Adrenal gland (tissue), 5 donors: ENCODE measurements at regions not wholly inside any gene's neighbourhood (a gene's known extent, or its start where the extent isn't known, plus 50 kb on each side); places are given as distances from the start of the nearest gene placed in this dataset.

ENCODE experiments used
- POLR2A ChIP-seq, 2 donors: fragments of 450-650 bp; IDR thresholded peaks; one replicate each; pipeline ENCODE4 v1.6.1; 2017; ENCODE audit warnings: antibody characterized with exemption in 2 of 2, mild to moderate bottlenecking in 2 of 2, moderate library complexity in 1 of 2
- TF ChIP-seq, protein P1 (sequence below), 6 experiments: fragments of 450-650 bp in 4 of 6; fragments of 200-600 bp in 2 of 6; sonication (generic) in 1 of 6; IDR thresholded peaks; 1 replicate in 5 of 6; 2 replicates in 1 of 6; pipeline versions ENCODE4 v1.5.1 to v1.8.0; 2016 to 2021; ENCODE audit warnings: antibody characterized with exemption in 6 of 6, mild to moderate bottlenecking in 2 of 6, moderate library complexity in 1 of 6
- donor health status: DM: no; HTN: no; CAD: no.

DNA sequence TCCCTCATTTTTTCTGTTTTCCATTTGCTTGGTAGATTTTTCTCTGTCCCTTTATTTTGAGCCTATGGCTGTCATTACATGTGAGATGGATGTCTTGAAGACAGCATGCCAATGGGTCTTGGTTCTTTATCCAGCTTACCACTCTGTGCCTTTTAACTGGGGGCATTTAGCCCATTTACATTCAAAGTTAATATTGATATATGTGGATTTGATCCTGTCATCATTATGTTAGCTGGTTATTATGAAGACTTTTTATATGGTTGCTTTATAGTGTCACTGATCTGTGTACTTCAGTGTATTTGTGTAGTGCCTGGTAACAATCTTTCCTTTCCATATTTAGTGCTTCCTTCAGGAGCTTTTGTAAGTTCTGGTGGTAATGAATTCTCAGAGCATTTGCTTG, 89.3 kb upstream of the UNC5B start:
- TF ChIP-seq, protein P1, sequence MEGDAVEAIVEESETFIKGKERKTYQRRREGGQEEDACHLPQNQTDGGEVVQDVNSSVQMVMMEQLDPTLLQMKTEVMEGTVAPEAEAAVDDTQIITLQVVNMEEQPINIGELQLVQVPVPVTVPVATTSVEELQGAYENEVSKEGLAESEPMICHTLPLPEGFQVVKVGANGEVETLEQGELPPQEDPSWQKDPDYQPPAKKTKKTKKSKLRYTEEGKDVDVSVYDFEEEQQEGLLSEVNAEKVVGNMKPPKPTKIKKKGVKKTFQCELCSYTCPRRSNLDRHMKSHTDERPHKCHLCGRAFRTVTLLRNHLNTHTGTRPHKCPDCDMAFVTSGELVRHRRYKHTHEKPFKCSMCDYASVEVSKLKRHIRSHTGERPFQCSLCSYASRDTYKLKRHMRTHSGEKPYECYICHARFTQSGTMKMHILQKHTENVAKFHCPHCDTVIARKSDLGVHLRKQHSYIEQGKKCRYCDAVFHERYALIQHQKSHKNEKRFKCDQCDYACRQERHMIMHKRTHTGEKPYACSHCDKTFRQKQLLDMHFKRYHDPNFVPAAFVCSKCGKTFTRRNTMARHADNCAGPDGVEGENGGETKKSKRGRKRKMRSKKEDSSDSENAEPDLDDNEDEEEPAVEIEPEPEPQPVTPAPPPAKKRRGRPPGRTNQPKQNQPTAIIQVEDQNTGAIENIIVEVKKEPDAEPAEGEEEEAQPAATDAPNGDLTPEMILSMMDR (IDR thresholded peaks at IDR 0.05), result no peak
- TF ChIP-seq POLR2A (IDR thresholded peaks at IDR 0.05), result no peak
